Loucy (cell line): ENCODE measurements at regions not wholly inside any gene's neighbourhood (a gene's known extent, or its start where the extent isn't known, plus 50 kb on each side); places are given as distances from the start of the nearest gene placed in this dataset.

Experiments used
- H2AFZ ChIP-seq: fragments of 200-600 bp; sonication (generic); 2 replicates; pipeline ENCODE4 v1.6.0; 2016; ENCODE audit warnings: antibody characterized with exemption, mild to moderate bottlenecking, low read length, moderate library complexity
- H3F3A ChIP-seq: fragments of 200-600 bp; 2 replicates; pipeline ENCODE4 v1.6.0; 2016; ENCODE audit warnings: antibody characterized with exemption, low read depth, mild to moderate bottlenecking
- H3K27me3 ChIP-seq: fragments of 200-600 bp; sonication (generic); 2 replicates; pipeline ENCODE4 v1.6.1; 2014; ENCODE audit warnings: low read length, mild to moderate bottlenecking; ENCODE audit not compliant: insufficient read depth, poor library complexity, severe bottlenecking
- H3K36me3 ChIP-seq: fragments of 200-600 bp; sonication (generic); 2 replicates; pipeline ENCODE4 v1.6.1; 2016; ENCODE audit warnings: low read length; ENCODE audit not compliant: insufficient read depth
- H3K4me1 ChIP-seq: fragments of 200-600 bp; sonication (generic); 2 replicates; pipeline ENCODE4 v1.5.1; 2014; ENCODE audit warnings: low read length, mild to moderate bottlenecking; ENCODE audit not compliant: insufficient read depth, poor library complexity, severe bottlenecking
- H3K4me2 ChIP-seq: fragments of 200-600 bp; sonication (generic); 2 replicates; pipeline ENCODE4 v1.6.0; 2014; ENCODE audit warnings: antibody characterized with exemption, low read length, low read depth, mild to moderate bottlenecking; ENCODE audit not compliant: poor library complexity, severe bottlenecking
- H3K4me3 ChIP-seq: fragments of 200-600 bp; sonication (generic); 2 replicates; pipeline ENCODE4 v1.5.1; 2014; ENCODE audit warnings: low read length, mild to moderate bottlenecking, mixed read lengths; ENCODE audit not compliant: poor library complexity, severe bottlenecking
- H3K79me2 ChIP-seq: fragments of 200-600 bp; sonication (generic); 2 replicates; pipeline ENCODE4 v1.6.1; 2014; ENCODE audit warnings: low read length; ENCODE audit not compliant: insufficient read depth
- H3K9ac ChIP-seq: fragments of 200-600 bp; sonication (generic); 2 replicates; pipeline ENCODE4 v1.6.0; 2014; ENCODE audit warnings: mild to moderate bottlenecking, low read depth, low read length, moderate library complexity; ENCODE audit not compliant: poor library complexity, severe bottlenecking
- H3K9me2 ChIP-seq: fragments of 200-600 bp; sonication (generic); replicated peaks from 2 replicates; pipeline ENCODE4 v1.6.1; 2016; ENCODE audit warnings: low read depth, low read length, mixed read lengths
- H3K9me3 ChIP-seq: fragments of 200-600 bp; sonication (generic); 2 replicates; pipeline ENCODE4 v1.6.1; 2014; ENCODE audit warnings: mild to moderate bottlenecking, antibody characterized with exemption, low read length, low read depth; ENCODE audit not compliant: insufficient read depth
- H4K20me1 ChIP-seq: fragments of 200-600 bp; sonication (generic); 2 replicates; pipeline ENCODE4 v1.6.0; 2014; ENCODE audit warnings: antibody characterized with exemption, low read length, mild to moderate bottlenecking; ENCODE audit not compliant: insufficient read depth, poor library complexity, severe bottlenecking
- CTCF ChIP-seq: fragments of 200-600 bp; sonication (generic); conservative IDR thresholded peaks from 2 replicates; pipeline ENCODE4 v1.5.1; 2014; ENCODE audit warnings: mild to moderate bottlenecking, antibody characterized with exemption, low read length
- EZH2phosphoT487 ChIP-seq: fragments of 200-600 bp; IDR thresholded peaks from 2 replicates; pipeline ENCODE4 v1.6.1; 2018; ENCODE audit warnings: antibody characterized with exemption, mild to moderate bottlenecking, moderate library complexity, borderline replicate concordance

GRCh38 chr6:66717801-66718200 lies 1010.8 kb upstream of the EYS start:
- H3K36me3 ChIP-seq, result no peaks in the 10 kb centered on the region
- no peak for TF ChIP-seq CTCF
- TF ChIP-seq EZH2phosphoT487, result no peak
- H2AFZ ChIP-seq, result no peak overlapping the region
- H3K9me2 ChIP-seq, result no peaks in the 10 kb centered on the region
- no peak overlapping the region for H3K4me2 ChIP-seq
- no peaks in the 10 kb centered on the region for H3K9me3 ChIP-seq
- H3K4me3 ChIP-seq, result no peak overlapping the region
- no peak overlapping the region for H3K9ac ChIP-seq
- H3K4me1 ChIP-seq, result no peaks in the 10 kb centered on the region
- H4K20me1 ChIP-seq, result no peaks in the 10 kb centered on the region
- H3K79me2 ChIP-seq, result no peaks in the 10 kb centered on the region
- no peaks in the 10 kb centered on the region for H3K27me3 ChIP-seq
- H3F3A ChIP-seq, result no peaks in the 10 kb centered on the region

GRCh38 chr6:66699385-66699784 lies 992.4 kb upstream of the EYS start:
- Histone ChIP-seq H3K4me2 (no peak overlapping the region), H3K4me1 (no peaks in the 10 kb centered on the region), H2AFZ (no peak overlapping the region), H3K9me2 (no peaks in the 10 kb centered on the region), H3K27me3 (no peaks in the 10 kb centered on the region), H4K20me1 (no peaks in the 10 kb centered on the region), H3K9me3 (no peaks in the 10 kb centered on the region), H3K4me3 (no peak overlapping the region), H3K36me3 (no peaks in the 10 kb centered on the region), H3K79me2 (no peaks in the 10 kb centered on the region), H3F3A (no peaks in the 10 kb centered on the region), H3K9ac (no peak overlapping the region)
- TF ChIP-seq CTCF, result no peak
- no peak for TF ChIP-seq EZH2phosphoT487

- no peaks in the 10 kb centered on the region for H4K20me1 ChIP-seq
- TF ChIP-seq CTCF, result no peak
- TF ChIP-seq EZH2phosphoT487, result no peak
- H3K27me3 ChIP-seq, result no peaks in the 10 kb centered on the region
- no peaks in the 10 kb centered on the region for H3F3A ChIP-seq
- no peak overlapping the region for H2AFZ ChIP-seq
- no peaks in the 10 kb centered on the region for H3K9me2 ChIP-seq
- H3K4me2 ChIP-seq, result no peak overlapping the region
- no peak overlapping the region for H3K4me3 ChIP-seq
- H3K4me1 ChIP-seq, result no peaks in the 10 kb centered on the region
- no peaks in the 10 kb centered on the region for H3K36me3 ChIP-seq
- H3K9ac ChIP-seq, result no peak overlapping the region
- H3K79me2 ChIP-seq, result no peaks in the 10 kb centered on the region
- H3K9me3 ChIP-seq, result no peaks in the 10 kb centered on the region
These were observed 982.6 kb upstream of the EYS start for GRCh38 chr6:66689608-66690007.
